Kasumi-1 (cell line): ENCODE measurements at regions not wholly inside any gene's neighbourhood (a gene's known extent, or its start where the extent isn't known, plus 50 kb on each side); places are given as distances from the start of the nearest gene placed in this dataset.
"Not testable (repeated sequence)": the region's sequence is repeated elsewhere in the genome, so short reads cannot be mapped to it uniquely, and the experiment has no call there.

Experiments used
- DNase-seq, 2 experiments: peaks; one replicate each; lab custom pipeline; 2025; lab: John Stamatoyannopoulos, UW

DNA sequence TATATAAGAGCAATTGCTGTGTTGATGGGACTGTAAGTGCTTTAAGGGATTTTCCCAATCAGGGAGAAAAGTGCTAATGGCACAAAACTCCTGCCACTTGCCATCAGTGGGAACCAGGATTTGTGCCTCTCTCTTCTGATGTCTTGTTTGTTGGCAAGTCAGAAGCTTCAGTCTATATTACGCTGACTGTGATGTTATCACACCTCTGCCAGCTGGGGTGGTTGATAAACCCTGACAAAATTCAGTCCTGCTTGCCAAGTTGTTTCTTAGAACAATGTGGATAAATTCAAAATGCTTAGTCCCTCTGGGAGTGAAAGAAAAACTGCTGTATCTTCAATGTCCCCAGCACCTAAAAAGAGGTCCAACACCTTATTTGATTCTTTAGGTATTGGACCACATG lies 161.4 kb upstream of the FBXL7 start:
- no peak for DNase-seq

DNA sequence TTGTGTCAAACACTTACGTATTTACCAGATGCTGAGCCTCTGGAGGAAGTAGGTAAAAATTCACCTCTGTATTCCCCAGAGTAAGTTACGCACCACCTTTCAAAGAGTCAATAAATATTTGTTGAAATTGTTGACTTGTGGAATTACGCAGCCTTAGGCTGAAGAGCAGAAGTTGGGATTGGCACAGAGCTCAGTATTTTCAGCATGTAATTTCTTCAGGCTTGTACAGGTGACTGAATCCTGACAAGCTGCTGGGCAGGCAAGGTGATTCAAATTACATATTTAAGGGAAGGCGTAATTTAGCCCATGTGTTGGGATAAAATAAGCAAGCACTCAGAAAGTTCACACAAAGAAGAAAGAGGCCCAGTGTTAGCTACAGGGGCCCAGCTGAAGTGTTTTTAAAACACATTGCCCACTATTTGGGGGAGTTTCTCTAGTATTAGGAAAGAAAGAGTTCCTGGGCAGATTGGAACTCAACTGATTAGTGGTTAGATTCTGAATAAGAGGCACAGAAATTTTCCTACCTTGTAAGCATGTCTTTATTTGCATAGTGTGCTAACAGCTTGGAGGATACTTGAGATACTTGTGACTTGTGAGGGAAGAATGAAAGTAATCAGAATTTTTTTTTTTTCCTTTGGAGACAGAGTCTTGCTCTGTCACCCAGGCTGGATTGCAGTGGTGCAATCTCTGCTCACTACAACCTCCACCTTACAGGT lies 165.3 kb upstream of the FBXL7 start:
- DNase-seq: no peak

DNA sequence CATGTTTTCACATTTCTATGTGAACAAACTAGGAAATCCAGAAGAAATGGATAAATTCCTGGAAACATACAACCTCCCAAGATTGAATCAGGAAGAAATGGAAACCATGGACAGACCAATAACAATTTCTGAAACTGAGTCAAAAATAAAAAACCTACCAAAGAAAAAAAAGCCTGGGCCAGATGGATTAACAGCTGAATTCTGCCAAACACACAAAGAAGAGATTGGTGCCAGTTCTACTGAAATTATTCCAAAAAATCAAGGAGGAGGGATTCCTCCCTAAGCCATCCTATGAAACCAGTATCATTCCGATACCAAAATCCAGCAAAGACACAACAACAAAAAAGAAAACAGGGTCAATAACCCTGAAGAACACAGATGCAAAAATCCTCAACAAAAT lies 166.9 kb upstream of the FBXL7 start:
- DNase-seq: no peak

DNA sequence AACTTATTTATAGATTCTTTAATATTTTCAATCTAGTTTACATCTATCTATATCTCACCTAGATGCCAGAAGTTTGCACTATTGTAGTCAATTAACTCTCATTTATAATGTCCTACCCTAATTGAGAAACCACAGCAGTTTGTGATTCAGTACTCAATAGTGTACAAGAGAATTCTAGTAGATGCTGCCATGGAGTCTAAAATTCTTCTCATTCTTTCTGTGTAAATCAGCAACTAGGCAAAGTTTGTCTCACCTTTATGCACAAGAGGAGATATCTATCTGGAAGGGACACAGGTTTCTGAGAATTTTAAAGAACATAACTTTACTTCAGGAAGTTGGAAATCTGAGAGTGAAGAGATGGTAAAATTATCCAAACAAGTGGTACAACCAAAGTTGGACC lies 173.0 kb upstream of the FBXL7 start:
- DNase-seq: no peak

DNA sequence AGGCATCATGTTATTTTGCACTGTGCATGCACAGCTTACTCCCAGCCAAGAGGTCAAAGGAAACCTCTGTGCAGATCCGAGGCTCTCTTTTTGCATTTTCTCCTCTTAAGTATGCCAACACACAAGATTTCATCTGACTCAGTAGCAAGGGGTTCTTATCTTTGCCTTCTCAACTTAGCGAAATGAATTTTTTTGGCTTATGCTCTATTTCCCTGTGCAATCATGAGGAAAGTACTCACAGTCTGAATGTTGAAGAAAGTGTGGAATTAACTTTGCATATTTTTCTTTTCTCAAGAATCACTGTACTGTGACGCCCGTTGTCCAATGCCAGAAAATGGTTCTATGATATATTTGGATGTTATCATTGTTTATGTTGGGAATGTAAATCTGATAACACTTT lies 173.5 kb upstream of the FBXL7 start:
- DNase-seq: no peak

DNA sequence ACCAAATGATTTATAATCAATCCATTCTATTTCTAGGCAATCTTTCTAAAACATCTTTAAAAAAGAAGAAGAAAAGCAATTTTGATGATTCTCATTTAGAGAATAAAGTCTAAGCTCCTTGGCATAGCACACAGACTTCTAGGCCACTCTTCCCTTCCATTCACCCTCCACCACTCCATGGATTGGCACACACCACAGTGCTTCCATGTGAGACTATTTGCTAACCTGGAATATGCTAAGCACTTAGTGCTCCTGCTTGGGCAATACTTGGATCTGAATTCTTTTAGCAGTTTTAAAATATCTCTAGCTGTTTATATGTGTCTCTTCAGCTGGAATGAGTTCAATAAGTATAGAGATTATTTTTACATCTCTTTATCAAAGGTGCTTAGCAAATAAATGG lies 177.6 kb upstream of the FBXL7 start:
- DNase-seq: no peak

DNA sequence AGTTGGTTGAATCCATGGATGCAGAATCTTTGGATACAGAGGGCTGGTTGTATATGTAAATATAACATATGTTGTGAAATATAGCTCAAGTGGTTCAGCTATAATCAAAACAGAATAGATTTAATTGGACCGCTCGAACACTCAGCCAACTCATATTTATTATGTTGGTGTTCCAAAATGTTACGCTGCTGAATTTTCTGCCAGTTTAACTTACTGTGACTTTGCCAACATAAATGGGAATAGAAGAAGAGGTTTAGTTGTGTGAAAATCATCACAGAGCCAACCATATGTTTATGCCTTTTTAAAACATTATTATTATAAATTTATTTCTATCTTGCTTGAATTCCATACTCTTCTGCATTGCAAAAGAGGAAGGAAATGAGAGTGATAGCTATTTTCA lies 178.2 kb upstream of the FBXL7 start:
- DNase-seq: peak in 1 of 2 experiments; percentile 2

DNA sequence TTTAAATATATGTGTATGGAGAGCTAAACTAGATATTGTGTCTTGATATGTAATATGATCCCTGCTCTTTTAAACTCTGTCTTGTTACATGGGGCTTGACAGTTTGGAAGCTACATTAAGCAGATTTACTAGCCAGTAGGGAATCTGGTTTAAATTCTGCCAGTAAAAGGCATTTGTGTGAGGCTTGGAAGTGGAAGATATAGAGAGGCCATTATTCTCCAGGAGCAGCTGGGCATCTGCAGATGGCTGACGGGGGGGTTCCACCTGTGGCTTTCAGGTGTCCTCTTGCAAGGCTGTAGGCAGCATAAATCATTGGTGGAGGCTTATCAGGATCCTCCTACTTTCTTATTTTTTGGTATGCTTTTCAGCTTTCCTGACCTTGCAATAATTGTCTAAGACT lies 179.1 kb upstream of the FBXL7 start:
- no peak for DNase-seq

DNA sequence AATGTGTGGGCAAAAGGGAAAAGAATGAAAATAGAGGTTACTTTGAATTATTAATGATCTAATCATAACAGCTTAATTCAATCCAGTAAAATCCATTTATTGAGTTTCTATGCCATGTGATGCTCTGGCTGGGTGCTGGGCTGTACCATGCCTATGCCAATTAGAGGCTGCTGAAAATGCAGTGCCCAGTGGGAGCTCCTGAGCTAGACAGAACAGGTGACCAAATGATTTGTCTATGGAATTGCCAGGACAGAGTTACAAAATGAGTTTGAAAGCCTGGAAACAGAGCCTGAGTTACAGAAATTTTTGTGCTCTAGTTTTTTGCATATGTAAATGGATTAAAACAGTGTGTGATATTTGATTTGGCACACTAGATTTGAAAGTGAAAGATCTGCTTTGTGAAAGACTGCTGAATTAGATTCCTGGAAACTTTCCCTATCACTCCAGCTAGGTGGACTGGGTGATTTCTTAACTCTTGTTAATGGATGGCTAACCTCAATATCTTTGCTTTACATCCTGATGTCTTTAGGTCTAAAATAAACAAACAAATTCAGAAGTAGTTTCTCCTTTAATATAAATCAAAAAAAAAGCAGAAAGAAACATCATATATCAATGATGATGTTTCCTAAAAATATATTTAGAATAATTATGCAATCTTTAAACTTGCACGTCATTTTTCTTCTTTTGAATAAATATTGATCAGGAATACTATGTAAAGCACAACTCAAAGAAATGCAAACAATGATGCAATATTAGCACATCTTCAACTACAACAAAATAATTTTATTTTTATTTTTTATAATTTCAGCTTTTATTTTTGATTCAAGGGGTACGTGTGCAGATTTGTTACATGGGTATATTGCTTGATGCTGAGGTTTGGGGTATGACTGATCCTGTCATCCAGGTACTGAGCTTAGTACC lies 194.8 kb upstream of the FBXL7 start:
- DNase-seq: no peak

DNA sequence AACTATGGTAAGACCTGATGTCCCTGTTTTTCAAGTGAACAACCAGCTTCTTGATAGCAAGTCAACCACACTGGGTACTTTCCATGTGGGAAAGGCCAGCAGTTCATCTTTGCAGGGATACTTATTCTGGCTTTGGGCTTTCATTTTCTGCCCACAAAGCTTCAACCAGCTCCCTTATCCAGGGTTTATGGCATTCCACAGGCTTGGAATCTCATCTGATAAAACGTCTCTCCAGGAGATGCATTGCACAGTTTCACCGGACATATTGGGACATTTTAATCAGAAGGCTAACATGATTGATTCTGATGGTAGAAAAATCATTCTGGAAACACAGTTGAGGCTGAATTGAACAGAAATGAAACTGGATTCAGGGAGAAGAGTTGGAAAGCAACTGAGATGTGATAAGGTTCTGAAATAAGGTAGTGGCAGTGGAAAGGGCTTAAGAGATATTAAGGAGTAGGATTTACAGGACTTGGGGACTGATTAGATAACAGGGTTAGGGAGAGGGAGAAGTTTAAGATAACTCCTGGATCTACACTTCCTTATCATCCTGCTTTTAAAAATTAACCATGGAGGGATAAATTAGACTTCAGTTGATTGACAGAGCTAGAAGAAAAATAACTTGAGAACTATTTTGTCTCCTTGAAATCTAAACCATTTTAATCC lies 195.8 kb upstream of the FBXL7 start:
- no peak for DNase-seq

DNA sequence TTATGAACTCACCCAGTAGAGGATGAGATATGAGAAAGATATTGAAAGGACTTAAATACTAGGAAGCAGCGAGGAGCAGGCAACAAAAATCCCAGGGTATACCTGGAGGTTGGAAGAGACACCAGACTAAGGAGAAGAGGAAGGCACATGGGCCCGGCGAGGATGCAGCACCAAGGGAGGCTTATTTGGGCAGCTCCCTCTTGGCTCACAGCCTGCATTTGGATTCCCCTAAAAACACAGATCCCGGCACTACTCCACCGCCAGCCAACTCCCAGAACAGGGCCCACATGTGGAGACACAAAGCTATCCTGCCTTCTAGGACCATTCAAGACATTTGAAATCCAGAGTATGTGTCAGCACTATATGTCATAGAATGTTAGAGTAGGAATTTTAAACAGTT lies 199.8 kb upstream of the FBXL7 start:
- no peak for DNase-seq

DNA sequence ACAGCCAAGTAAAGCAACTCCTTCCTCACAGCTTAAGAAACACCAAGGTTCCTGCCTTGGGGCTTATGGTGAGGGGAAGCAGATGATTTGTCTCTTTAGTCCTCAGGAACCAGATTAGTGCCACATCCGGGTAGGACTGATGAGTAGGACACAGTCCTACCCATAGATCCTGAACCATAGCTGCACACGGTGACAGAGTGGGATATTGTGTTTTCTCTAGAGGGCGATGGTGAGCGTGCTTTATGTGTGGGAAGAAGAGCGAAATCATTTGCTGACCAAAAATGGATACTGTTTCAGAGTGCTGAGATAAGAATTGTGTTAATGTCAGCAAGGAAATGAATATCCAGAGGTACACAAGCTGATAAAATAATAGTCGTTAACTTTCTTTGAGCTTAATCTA lies 209.0 kb upstream of the FBXL7 start:
- DNase-seq: peak; percentile 27 to 28

DNA sequence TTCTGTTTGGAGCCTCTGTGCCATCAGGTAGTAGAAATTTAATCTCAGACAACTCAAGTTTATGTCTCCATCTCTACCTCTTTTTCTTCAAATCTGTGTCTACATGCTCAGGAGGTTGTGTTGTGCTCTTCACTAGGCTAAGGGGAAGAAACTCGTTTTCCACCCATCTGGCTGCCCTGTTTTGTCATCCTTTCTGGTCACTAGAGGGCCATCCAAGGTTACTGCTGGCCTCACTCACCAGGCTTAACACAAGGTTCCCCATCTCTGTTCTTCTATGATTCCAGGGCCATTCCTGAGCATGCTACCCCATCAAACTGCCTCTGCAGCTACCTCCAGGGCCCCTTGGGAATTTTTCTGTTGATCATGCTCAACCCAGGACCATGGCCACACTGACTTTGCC lies 213.3 kb upstream of the FBXL7 start:
- no peak for DNase-seq

DNA sequence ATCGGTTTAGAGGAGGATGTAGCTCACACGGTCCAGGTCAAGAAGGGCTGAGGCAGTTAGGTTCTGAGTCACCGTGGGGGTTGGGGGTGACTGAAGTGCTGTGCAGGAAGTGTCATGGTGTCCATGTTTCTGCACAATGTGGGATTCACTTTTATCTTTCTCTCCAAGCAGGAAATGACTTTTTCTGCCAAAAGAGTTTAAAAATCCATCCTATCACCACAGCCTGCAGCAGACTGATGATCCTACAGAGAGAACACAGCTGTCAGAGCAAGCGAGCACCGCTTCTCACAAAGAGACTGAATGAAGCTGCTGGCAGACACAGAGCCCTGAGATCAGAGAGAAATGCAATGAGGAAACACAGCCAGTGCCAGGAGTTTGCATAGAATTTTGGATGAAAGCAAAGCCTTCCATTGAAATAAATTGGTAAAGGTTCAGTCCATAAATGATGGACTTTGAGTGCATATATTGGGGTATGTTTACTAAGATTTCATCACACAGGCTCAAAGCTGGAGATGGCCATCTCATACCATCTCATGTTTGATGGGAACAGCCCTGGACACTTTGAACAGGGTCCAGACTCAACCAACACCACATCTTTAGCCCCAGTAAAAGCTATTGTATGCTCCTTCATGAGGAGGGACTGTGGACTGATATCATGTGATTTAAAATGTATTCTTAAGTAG lies 213.9 kb upstream of the FBXL7 start:
- peak; percentile 50 to 54 for DNase-seq

DNA sequence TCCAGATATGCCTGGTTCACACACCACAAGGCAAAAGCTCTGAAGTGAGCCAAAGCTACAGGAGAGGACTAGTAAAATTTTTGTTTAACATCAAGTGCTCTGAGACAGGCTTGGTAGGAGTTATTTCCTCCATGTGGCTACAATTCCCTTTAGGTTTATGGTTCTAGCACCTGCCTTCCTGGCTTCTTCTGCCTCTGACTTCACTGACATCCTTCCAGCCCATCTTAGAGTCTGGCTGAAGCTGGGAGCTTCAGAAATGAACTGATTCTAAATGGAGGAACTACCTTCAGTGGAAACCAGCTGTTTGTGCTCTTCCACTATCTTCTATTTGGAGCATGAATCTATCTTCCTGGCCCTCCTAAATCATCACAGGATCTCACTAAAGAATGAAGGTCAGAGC lies 215.3 kb upstream of the FBXL7 start:
- no peak for DNase-seq

DNA sequence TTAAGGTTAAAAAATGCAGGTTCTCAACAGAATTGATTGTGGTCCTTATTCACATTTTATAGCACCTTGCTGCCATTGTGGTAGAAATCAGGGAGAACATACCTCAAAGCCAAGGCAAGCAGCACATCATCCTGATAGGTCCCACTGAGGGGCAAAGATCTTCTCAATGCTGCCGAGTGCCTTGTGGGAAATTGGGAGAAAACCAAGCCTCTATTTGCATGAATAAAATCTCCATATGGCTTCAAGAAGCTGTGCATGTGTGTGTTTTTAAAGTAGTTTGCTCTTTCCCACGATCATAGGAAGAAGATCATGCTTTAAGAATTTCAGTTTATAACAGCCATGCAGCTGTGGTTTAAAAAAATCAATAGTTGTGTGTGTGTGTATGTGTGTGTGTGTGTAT lies 216.9 kb upstream of the FBXL7 start:
- DNase-seq: no peak

DNA sequence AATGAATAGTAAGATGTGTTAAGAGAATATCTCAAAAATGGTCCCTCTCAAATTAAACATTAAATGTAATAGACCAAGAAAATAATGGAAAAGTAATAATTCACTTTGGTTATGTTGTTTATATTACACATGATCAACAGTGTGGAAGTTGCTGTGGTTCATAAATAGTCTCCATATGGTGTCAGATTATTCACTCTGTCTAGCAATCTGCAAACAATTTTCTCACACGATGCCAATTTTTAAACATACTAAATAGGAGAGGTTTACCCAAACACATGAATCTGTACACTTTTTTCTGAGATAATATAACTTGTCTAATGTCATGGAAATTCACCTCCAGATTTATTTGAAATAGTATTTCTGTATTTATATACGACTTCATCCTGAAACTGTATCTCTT lies 217.4 kb upstream of the FBXL7 start:
- no peak for DNase-seq

DNA sequence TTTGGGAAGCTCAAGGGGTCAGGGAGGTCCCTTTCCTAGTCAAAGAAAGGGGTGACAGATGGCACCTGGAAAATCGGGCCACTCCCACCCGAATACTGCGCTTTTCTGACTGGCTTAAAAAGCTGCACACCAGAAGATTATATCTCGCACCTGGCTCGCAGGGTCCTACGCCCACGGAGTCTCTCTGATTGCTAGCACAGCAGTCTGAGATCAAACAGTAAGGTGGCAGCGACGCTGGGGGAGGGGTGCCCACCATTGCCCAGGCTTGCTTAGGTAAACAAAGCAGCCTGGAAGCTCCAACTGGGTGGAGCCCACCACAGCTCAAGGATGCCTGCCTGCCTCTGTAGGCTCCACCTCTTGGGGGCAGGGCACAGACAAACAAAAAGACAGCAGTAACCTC lies 228.4 kb upstream of the FBXL7 start:
- DNase-seq: not testable (repeated sequence)

DNA sequence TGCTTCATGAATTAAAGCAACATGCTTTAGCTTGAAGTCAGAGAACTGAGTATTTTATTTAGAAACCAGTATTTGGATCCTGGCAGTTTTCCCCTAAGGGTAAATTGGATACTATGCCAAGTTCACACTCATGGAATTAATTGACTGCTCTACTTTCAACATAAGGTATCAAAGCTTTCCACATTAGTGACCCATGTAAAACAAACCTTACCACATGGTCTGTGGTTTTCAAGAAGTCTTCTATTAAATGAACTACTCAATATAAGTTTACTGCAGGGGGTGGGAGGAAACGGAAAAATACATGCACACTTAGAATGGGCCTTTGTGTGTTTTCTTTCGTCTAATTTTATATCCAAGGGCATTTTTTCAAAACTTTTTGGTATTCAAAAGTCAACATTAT lies 232.0 kb upstream of the FBXL7 start:
- DNase-seq: no peak

DNA sequence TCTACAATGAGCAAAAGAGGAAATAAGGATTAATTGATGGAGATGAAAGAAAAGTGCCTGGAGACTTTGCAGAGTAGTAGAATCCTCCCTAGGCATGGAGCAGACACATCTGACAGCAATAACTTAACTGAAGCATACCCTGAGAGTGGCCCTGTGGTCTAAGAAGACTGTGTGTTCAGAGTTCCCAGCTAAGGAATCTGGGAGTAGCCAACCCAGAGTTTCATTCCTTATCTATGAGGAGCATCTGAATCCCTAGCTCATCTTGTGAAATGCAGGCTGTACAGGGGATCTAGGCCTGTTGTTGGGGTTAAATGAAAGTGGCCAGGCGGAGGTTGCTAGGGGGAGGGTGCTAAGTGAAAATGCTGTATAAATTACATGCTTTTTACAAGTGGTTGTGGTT lies 233.1 kb upstream of the FBXL7 start:
- no peak for DNase-seq

DNA sequence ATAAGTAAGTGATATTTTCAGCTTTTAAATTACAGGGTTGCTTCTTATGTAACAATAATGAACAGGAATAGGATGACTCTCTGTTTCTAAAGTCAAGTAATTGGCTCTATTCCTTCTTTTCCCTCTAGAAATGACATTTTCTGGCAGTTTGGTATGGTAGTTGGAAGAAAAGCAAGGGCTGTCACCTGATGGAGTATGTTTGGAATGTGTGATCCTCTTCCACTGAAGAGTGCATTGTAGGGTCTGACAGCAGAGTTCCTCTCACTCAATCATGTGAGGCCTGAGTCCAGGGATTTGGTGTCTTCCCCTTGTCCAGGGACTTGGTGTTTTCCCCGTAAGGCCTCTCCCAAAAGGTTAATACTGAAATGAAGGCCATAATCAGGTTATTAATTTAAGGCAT lies 233.8 kb upstream of the FBXL7 start:
- DNase-seq: no peak

DNA sequence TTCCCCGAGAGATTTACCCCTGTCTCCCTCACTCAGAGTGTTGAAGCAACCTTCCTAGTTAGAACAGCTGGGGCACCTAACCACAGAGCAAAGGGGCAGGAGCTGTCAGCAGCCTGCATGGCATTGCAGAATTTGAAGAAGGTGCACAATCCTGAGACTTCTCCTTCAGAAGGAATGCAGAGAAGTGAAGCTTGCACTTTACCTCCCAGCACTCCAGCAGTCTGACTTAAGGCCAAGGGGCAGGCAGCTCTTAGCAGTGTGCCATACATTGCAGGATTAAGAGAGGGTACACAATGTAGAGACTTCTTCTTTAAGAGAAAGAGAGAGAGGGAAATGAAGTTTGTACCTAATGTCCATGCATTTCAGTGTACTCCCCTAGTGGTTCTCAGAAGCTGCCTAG lies 236.0 kb upstream of the FBXL7 start:
- DNase-seq: no peak
